OCI-LY3 (cell line): ENCODE measurements at regions not wholly inside any gene's neighbourhood (a gene's known extent, or its start where the extent isn't known, plus 50 kb on each side); places are given as distances from the start of the nearest gene placed in this dataset.

Experiments used
- H2AFZ ChIP-seq: fragments of 200-600, 300-600 bp; shearing (Covaris generic); 2 replicates; pipeline ENCODE4 v1.6.0; 2014; ENCODE audit warnings: antibody characterized with exemption, low read depth, low read length
- H3K27ac ChIP-seq: fragments of 200-600, 300-600 bp; sonication (generic); 2 replicates; pipeline ENCODE4 v1.5.1; 2014; ENCODE audit warnings: mild to moderate bottlenecking, low read length, moderate library complexity, mixed read lengths
- H3K27me3 ChIP-seq: fragments of 200-600, 300-600 bp; sonication (generic); 2 replicates; pipeline ENCODE4 v1.6.1; 2014; ENCODE audit warnings: low read depth, low read length, mixed read lengths
- H3K36me3 ChIP-seq: fragments of 200-600, 300-600 bp; sonication (generic); replicated peaks from 2 replicates; pipeline ENCODE3; 2014; ENCODE audit warnings: low read depth, low read length, mixed read lengths
- H3K4me1 ChIP-seq: fragments of 300-600, 200-600 bp; sonication (generic); 2 replicates; pipeline ENCODE4 v1.6.1; 2014; ENCODE audit warnings: low read length, mixed read lengths
- H3K4me2 ChIP-seq: fragments of 200-600, 300-600 bp; sonication (generic); 2 replicates; pipeline ENCODE4 v1.6.1; 2014; ENCODE audit warnings: low read length, mixed read lengths
- H3K4me3 ChIP-seq: fragments of 300-600, 200-600 bp; sonication (generic); 2 replicates; pipeline ENCODE4 v1.5.1; 2014; ENCODE audit warnings: antibody characterized with exemption, mild to moderate bottlenecking, low read length, moderate library complexity
- H3K79me2 ChIP-seq: fragments of 300-600, 200-600 bp; shearing (Covaris generic); 2 replicates; pipeline ENCODE4 v1.6.1; 2014; ENCODE audit warnings: mild to moderate bottlenecking, low read length, mixed read lengths
- H3K9ac ChIP-seq: fragments of 300-600, 200-600 bp; shearing (Covaris generic); 2 replicates; pipeline ENCODE4 v1.6.0; 2014; ENCODE audit warnings: mild to moderate bottlenecking, low read length, moderate library complexity
- H3K9me3 ChIP-seq: fragments of 200-600, 300-600 bp; shearing (Covaris generic); 2 replicates; pipeline ENCODE4 v1.6.1; 2014; ENCODE audit warnings: low read length, mixed read lengths; ENCODE audit not compliant: insufficient read depth
- H4K20me1 ChIP-seq: fragments of 200-600, 300-600 bp; sonication (generic); 2 replicates; pipeline ENCODE4 v1.6.1; 2016; ENCODE audit warnings: low read length, mixed read lengths; ENCODE audit not compliant: insufficient read depth
- EZH2phosphoT487 ChIP-seq: fragments of 200-600 bp; shearing (Covaris generic); IDR thresholded peaks from 2 replicates; pipeline ENCODE4 v1.6.1; 2018; ENCODE audit warnings: antibody characterized with exemption, mixed run types, low read depth
- TF ChIP-seq, protein P1 (sequence below): fragments of 200-600, 300-600 bp; sonication (generic); IDR thresholded peaks from 2 replicates; pipeline ENCODE4 v1.5.1; 2014; ENCODE audit warnings: antibody characterized with exemption, low read length, low read depth

DNA sequence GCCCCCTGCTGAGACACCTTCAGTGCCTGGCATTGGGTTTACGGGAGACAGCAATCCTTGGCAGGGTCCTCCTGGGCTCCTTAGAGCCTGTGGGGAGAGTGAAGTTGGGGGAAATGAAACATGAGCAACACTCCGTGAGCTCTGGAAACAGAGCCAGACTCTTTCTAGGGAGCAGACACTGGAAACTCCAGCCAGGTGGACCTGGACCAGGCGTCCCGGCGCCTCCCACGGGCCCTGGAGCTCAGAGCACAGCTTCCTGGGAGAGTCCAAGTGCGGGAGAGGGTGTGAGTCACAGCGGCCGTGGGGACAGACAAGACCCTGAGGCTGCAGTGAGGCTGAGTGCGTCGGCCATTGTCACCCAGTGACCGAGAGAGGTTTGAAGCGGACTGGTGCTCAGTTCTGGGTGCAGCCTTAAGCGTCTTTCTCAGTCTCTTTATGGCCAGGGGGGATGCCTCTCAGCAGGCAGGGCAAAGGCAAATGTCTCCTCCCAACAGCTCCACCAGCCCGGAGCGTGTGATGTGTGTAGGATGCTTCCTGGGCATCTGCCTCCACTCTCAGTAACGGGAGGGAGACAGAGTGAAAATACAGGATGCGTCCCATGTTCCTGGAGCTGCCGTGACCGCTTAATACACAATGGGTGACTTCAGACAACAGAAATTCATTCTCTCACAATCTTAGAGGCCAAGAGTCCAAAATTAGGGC, 399.2 kb downstream of the SHANK2 start:
- no peak for TF ChIP-seq EZH2phosphoT487
- TF ChIP-seq, protein P1, sequence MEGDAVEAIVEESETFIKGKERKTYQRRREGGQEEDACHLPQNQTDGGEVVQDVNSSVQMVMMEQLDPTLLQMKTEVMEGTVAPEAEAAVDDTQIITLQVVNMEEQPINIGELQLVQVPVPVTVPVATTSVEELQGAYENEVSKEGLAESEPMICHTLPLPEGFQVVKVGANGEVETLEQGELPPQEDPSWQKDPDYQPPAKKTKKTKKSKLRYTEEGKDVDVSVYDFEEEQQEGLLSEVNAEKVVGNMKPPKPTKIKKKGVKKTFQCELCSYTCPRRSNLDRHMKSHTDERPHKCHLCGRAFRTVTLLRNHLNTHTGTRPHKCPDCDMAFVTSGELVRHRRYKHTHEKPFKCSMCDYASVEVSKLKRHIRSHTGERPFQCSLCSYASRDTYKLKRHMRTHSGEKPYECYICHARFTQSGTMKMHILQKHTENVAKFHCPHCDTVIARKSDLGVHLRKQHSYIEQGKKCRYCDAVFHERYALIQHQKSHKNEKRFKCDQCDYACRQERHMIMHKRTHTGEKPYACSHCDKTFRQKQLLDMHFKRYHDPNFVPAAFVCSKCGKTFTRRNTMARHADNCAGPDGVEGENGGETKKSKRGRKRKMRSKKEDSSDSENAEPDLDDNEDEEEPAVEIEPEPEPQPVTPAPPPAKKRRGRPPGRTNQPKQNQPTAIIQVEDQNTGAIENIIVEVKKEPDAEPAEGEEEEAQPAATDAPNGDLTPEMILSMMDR = no peak
- Histone ChIP-seq H3K4me2 (no peak overlapping the region), H3K9me3 (no peaks in the 10 kb centered on the region), H3K9ac (no peak overlapping the region), H3K36me3 (no peaks in the 10 kb centered on the region), H3K4me1 (no peaks in the 10 kb centered on the region), H3K79me2 (no peaks in the 10 kb centered on the region), H3K27ac (no peak overlapping the region), H2AFZ (no peak overlapping the region), H3K27me3 (peaks cover 16% of the 10 kb centered on the region), H4K20me1 (no peaks in the 10 kb centered on the region), H3K4me3 (no peak overlapping the region)

DNA sequence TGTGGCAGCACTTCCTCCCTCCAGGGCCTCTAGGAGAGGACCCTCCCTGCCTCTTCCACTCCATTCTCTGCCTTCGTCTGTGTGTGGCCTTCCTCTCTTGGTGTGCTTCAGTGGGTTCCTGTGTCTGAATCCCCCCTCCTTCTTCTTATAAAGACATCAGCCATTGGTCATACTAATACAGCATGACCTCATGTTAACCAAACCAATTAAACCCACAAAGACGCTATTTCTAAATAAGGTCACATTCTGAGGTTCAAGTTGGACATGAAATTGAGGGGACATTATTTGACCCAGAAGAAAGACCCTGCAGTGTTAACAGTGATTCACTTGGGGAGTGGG, 398.6 kb downstream of the SHANK2 start:
- H3K27me3 ChIP-seq = peaks cover 11% of the 10 kb centered on the region
- TF ChIP-seq EZH2phosphoT487 = no peak
- no peak overlapping the region for H3K4me3 ChIP-seq
- H3K36me3 ChIP-seq = no peaks in the 10 kb centered on the region
- H3K9ac ChIP-seq = no peak overlapping the region
- H3K4me1 ChIP-seq = no peaks in the 10 kb centered on the region
- H2AFZ ChIP-seq = no peak overlapping the region
- H3K4me2 ChIP-seq = no peak overlapping the region
- H3K27ac ChIP-seq = no peak overlapping the region
- H3K79me2 ChIP-seq = no peaks in the 10 kb centered on the region
- H4K20me1 ChIP-seq = no peaks in the 10 kb centered on the region
- no peaks in the 10 kb centered on the region for H3K9me3 ChIP-seq

DNA sequence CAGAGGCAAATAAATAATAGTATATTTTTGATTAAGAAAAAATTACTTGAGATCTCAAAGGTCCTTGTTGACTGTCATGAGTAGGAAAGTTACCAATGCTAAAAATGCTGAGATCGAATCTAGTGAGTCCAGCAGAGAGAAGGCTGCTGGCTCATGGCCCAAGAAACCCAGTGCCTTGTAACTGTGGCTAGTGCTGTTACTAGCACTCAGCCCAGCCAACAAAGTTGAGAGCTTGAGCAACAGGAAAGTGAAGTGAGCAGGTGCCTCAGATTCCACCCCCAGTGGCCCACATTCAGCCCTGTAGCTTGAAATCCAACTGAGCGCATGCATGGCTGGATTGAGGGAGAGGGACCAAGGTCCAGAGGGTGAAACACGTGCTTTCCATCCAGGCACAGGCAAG, 398.2 kb downstream of the SHANK2 start:
- Histone ChIP-seq H3K4me3 (no peak overlapping the region), H3K9ac (no peak overlapping the region), H3K36me3 (no peaks in the 10 kb centered on the region), H3K4me1 (no peaks in the 10 kb centered on the region), H3K9me3 (no peaks in the 10 kb centered on the region), H2AFZ (no peak overlapping the region), H3K27ac (no peak overlapping the region), H3K79me2 (no peaks in the 10 kb centered on the region), H3K27me3 (peaks cover 10% of the 10 kb centered on the region), H4K20me1 (no peaks in the 10 kb centered on the region), H3K4me2 (no peak overlapping the region)
- TF ChIP-seq, protein P1 = no peak
- TF ChIP-seq EZH2phosphoT487 = no peak

DNA sequence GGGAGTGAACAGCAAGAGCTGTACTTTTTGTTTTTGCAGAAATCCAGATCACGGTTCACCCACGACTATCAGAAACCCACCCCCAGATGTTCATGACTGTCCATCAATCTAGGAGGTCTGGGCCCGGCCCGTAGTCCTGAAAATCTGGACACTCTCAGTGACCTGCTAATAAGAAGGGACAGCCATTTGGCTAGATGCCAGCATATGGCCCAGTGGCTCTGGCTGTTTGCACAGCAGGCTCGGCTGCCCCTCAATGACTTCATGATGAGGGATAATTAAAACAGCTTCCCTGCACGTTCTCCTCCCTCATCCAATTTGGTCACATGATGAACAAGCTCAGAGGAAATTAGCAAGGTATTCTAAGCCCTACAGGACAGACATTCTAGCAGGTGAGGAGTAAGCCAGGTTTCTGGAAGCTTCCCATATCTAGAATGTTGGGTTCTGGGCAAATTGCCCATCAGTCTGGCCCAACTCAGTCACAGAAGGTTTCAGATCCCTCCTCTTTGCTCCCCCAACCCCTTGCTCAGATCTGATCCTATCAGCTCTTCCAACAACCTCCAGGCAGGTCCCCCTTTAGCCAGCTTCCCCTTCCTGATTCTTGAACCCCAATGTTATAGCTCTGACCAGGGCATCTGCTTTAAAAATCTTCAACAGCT, 397.3 kb downstream of the SHANK2 start:
- no peak overlapping the region for H2AFZ ChIP-seq
- H3K36me3 ChIP-seq = no peaks in the 10 kb centered on the region
- H4K20me1 ChIP-seq = no peaks in the 10 kb centered on the region
- no peak overlapping the region for H3K4me3 ChIP-seq
- H3K79me2 ChIP-seq = no peaks in the 10 kb centered on the region
- H3K9ac ChIP-seq = no peak overlapping the region
- no peak for TF ChIP-seq EZH2phosphoT487
- TF ChIP-seq, protein P1 = no peak
- no peak overlapping the region for H3K4me2 ChIP-seq
- no peak overlapping the region for H3K27ac ChIP-seq
- H3K9me3 ChIP-seq = no peaks in the 10 kb centered on the region
- no peaks in the 10 kb centered on the region for H3K4me1 ChIP-seq
- H3K27me3 ChIP-seq = peaks cover 8% of the 10 kb centered on the region
